Heart left ventricle (tissue), 13 donors: ENCODE measurements at regions not wholly inside any gene's neighbourhood (a gene's known extent, or its start where the extent isn't known, plus 50 kb on each side); places are given as distances from the start of the nearest gene placed in this dataset.

Experiments
- POLR2A ChIP-seq, 2 donors: fragments of 450-650 bp; IDR thresholded peaks; one replicate each; pipeline ENCODE4 v1.6.1; 2017; ENCODE audit warnings: antibody characterized with exemption in 2 of 2, mild to moderate bottlenecking in 2 of 2, moderate library complexity in 2 of 2
- TF ChIP-seq, protein P1 (sequence below), 12 donors: fragments of 200-600 bp; sonication (generic) in 4 of 12; IDR thresholded peaks; one replicate each; pipeline versions ENCODE4 v1.5.0 to v1.8.0; 2018 to 2022; ENCODE audit warnings: antibody characterized with exemption in 12 of 12, mild to moderate bottlenecking in 5 of 12
- donor health status: ischemic (EF 13 %, LVEDD 7.1; RV severe dilation, severe dysfunction).
- donor health status: DM: no; HTN: yes; CAD: no.
- donor health status: DM: no; HTN: no; CAD: no.
- donor health status: ischemic (EF 25% LVEDD 6.9; RV normal size, moderate dysfunction).
- donor health status: ischemic (EF 25% LVEDD 5.7; RV mildly dilated, moderate dysfunction).
- donor health status: ischemic (EF 35%, LVEDD 5.7; RV mildly dilated, moderate dysfunction).
- donor health status: nonischemic (EF 11% LVEDD 7.7; RV severe dilation, severe dysfunction).
- donor health status: DM: yes; HTN: yes; CAD: no.
- donor health status: PGD.
- donor health status: ischemic (EF 29% LVEDD 5.4; RV normal size, mild dysfunction).
- donor health status: nonischemic (EF 23%, LVEDD 6.1; RV moderate dilation, normal function).

DNA sequence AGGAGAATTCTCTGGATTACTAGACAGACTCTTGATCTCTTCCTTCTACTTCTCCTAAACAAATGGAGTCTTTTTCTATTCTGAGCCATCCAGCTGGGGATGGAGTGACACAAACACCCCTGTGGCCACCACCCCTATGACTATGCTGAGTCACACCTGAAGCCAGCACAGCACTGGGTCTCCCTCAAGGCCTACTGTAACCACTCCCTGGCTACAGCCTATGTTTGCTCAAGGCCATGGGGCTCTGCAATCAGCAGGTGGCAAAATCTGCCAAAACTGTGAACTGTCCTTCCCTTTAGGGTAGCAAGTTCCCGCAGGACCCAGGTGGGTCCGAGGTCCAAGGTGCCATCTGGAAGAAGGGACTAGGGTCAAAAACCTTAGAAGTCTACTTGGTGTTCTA is 132.3 kb downstream of the TINAG start:
- TF ChIP-seq, protein P1, sequence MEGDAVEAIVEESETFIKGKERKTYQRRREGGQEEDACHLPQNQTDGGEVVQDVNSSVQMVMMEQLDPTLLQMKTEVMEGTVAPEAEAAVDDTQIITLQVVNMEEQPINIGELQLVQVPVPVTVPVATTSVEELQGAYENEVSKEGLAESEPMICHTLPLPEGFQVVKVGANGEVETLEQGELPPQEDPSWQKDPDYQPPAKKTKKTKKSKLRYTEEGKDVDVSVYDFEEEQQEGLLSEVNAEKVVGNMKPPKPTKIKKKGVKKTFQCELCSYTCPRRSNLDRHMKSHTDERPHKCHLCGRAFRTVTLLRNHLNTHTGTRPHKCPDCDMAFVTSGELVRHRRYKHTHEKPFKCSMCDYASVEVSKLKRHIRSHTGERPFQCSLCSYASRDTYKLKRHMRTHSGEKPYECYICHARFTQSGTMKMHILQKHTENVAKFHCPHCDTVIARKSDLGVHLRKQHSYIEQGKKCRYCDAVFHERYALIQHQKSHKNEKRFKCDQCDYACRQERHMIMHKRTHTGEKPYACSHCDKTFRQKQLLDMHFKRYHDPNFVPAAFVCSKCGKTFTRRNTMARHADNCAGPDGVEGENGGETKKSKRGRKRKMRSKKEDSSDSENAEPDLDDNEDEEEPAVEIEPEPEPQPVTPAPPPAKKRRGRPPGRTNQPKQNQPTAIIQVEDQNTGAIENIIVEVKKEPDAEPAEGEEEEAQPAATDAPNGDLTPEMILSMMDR (IDR thresholded peaks at IDR 0.05), result no peak
- no peak for TF ChIP-seq POLR2A (IDR thresholded peaks at IDR 0.05)
